Gastroesophageal sphincter (tissue), 4 donors: ENCODE measurements at regions not wholly inside any gene's neighbourhood (a gene's known extent, or its start where the extent isn't known, plus 50 kb on each side); places are given as distances from the start of the nearest gene placed in this dataset.

ENCODE experiments used
- ATAC-seq: fragments of 150-250 bp; one replicate; pipeline ENCODE4 v1.9.1; 2016; ENCODE audit warnings: mild to moderate bottlenecking, moderate library complexity
- H3K27ac ChIP-seq, 4 donors: fragments of 200-600 bp; sonication (generic) in 3 of 4; 1 replicate in 3 of 4; 2 replicates in 1 of 4; pipeline ENCODE4 v1.5.1; 2016 to 2019
- H3K27me3 ChIP-seq: fragments of 200-600 bp; sonication (generic); one replicate; pipeline ENCODE4 v1.5.1; 2019
- H3K36me3 ChIP-seq, 2 donors: fragments of 200-600 bp; sonication (generic); one replicate each; pipeline ENCODE4 v1.5.1; 2019; ENCODE audit warnings: control low read depth in 1 of 2
- H3K4me1 ChIP-seq, 3 donors: fragments of 200-600 bp; sonication (generic); 1 replicate in 2 of 3; 2 replicates in 1 of 3; pipeline ENCODE4 v1.5.1; 2016 to 2019; ENCODE audit warnings: control low read depth in 2 of 3
- H3K4me3 ChIP-seq, 2 donors: fragments of 200-600 bp; sonication (generic); one replicate each; pipeline ENCODE4 v1.5.1; 2019; ENCODE audit warnings: mild to moderate bottlenecking in 1 of 2, moderate library complexity in 1 of 2
- H3K9me3 ChIP-seq, 3 donors: fragments of 200-600 bp; sonication (generic); one replicate each; pipeline ENCODE4 v1.5.1; 2017 to 2019; ENCODE audit warnings: control low read depth in 2 of 3
- EP300 ChIP-seq: sonication (generic); formaldehyde crosslinking; IDR thresholded peaks from one replicate; pipeline ENCODE4 v1.6.1; 2017; ENCODE audit warnings: antibody characterized with exemption, mild to moderate bottlenecking
- POLR2A ChIP-seq, 2 donors: fragments of 450-650 bp; IDR thresholded peaks; one replicate each; pipeline ENCODE4 v1.6.1; 2017; ENCODE audit warnings: antibody characterized with exemption in 2 of 2, mild to moderate bottlenecking in 2 of 2, moderate library complexity in 1 of 2
- POLR2AphosphoS5 ChIP-seq: sonication (generic); formaldehyde crosslinking; IDR thresholded peaks from one replicate; pipeline ENCODE4 v1.6.1; 2017; ENCODE audit warnings: antibody characterized with exemption
- WGBS, 2 donors: methylation state at CpG; one replicate each; pipeline ENCODE4 v1.1.5; 2018; ENCODE audit warnings: low coverage in 1 of 2; 5-methylcytosine and 5-hydroxymethylcytosine counted together
- TF ChIP-seq, protein P1 (sequence below), 4 experiments: fragments of 200-600 bp in 2 of 4; fragments of 450-650 bp in 2 of 4; sonication (generic) in 1 of 4; IDR thresholded peaks; one replicate each; pipeline ENCODE4 v1.5.1; 2017 to 2019; ENCODE audit warnings: antibody characterized with exemption in 4 of 4, mild to moderate bottlenecking in 2 of 4, moderate library complexity in 2 of 4

DNA sequence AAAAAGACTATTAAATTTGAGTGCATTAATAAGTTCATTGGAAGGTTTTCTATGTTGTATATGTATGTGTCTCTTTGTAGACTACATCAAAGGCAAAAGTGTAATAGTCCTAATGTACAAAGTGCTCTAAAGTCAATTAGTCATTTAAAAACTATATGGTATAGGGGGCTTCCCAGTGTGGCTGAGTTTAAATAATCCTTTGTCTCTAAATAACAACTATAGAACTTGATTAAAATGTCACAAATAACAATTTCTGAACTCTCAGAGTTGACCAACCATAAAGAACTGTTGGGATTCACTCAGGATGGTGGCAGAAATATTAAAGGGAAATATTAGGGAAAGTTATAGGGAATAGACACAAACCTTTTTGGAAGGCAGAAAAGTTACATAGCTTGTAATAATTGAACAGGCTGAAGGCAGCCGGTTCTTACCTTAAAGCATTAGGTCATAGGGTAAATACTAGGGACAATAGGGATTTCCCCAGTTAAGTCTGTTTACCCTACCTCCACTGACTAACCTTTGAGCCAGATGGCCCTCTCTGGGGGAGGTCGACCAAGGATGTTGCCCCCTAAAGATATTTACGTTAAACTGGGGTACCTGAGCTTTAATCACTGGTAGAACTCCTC lies 1054.2 kb downstream of the ARAP2 start:
- no peaks in the 10 kb centered on the region for H3K4me1 ChIP-seq
- no peaks in the 10 kb centered on the region for H3K27me3 ChIP-seq
- H3K36me3 ChIP-seq: no peaks in the 10 kb centered on the region
- H3K27ac ChIP-seq: no peak overlapping the region
- no peak for ATAC-seq
- no peaks in the 10 kb centered on the region for H3K9me3 ChIP-seq
- 32 to 37% methylated on average over 3 of the region's 3 CpGs for WGBS, 2 donors
- TF ChIP-seq, protein P1, sequence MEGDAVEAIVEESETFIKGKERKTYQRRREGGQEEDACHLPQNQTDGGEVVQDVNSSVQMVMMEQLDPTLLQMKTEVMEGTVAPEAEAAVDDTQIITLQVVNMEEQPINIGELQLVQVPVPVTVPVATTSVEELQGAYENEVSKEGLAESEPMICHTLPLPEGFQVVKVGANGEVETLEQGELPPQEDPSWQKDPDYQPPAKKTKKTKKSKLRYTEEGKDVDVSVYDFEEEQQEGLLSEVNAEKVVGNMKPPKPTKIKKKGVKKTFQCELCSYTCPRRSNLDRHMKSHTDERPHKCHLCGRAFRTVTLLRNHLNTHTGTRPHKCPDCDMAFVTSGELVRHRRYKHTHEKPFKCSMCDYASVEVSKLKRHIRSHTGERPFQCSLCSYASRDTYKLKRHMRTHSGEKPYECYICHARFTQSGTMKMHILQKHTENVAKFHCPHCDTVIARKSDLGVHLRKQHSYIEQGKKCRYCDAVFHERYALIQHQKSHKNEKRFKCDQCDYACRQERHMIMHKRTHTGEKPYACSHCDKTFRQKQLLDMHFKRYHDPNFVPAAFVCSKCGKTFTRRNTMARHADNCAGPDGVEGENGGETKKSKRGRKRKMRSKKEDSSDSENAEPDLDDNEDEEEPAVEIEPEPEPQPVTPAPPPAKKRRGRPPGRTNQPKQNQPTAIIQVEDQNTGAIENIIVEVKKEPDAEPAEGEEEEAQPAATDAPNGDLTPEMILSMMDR (IDR thresholded peaks at IDR 0.05): no peak
- TF ChIP-seq EP300 (no peak), POLR2AphosphoS5 (no peak), POLR2A (IDR thresholded peaks at IDR 0.05) (no peak)
- H3K4me3 ChIP-seq: no peak overlapping the region

DNA sequence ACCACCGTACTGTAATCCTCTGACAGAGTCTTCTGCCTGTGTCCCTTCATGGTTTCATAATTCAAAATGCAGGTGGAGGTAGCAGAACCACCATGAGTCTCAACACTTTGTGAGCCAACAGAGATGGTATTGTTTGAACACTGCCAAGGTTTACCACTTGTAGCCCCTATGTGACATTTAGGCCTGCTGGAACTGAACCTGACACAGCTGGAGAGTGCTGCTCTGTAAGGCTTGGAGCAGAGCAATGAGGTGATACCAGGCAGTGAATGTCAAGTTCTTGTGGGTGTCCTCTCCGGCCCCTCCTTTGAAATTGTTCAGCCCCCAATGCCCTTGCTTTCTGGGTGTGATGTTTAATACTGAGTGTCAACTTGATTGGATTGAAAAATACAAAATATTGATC lies 1042.9 kb downstream of the ARAP2 start:
- H3K27me3 ChIP-seq: no peaks in the 10 kb centered on the region
- no peak overlapping the region for H3K27ac ChIP-seq
- peaks cover 0 to 10% (median 0%) of the 10 kb centered on the region in 3 donors for H3K9me3 ChIP-seq
- H3K4me3 ChIP-seq: no peak overlapping the region
- 80 to 100% methylated on average over 1 to 2 of the region's 2 CpGs for WGBS, 2 donors
- no peaks in the 10 kb centered on the region for H3K36me3 ChIP-seq
- TF ChIP-seq EP300: no peak
- no peak for TF ChIP-seq POLR2AphosphoS5
- TF ChIP-seq POLR2A (IDR thresholded peaks at IDR 0.05): no peak
- TF ChIP-seq, protein P1 (IDR thresholded peaks at IDR 0.05): no peak
- ATAC-seq: no peak
- H3K4me1 ChIP-seq: no peaks in the 10 kb centered on the region

DNA sequence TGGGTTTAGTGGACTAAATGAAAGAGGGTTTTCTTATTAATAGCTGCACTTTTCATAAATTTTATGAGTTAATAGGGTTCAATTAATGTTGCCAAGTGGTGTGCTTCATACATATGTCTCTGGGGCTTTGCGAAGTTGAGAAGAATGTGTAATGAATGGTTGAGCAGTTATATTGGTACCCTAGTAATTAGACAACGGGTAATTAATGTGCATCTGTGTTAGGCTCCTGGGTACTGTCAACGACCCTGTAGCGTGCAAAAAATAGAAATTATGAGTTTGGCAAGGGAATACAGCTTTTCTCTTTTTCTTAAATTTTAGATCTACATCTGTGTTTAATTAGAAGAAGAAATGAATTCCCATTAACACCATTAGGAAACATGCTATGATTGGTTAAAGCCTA lies 1027.7 kb downstream of the ARAP2 start:
- H3K27me3 ChIP-seq: no peaks in the 10 kb centered on the region
- ATAC-seq: no peak
- no peak overlapping the region for H3K27ac ChIP-seq
- no peaks in the 10 kb centered on the region for H3K9me3 ChIP-seq
- no peaks in the 10 kb centered on the region for H3K4me1 ChIP-seq
- no peak for TF ChIP-seq POLR2AphosphoS5
- TF ChIP-seq, protein P1 (IDR thresholded peaks at IDR 0.05): no peak
- no peak for TF ChIP-seq POLR2A (IDR thresholded peaks at IDR 0.05)
- TF ChIP-seq EP300: no peak
- WGBS, 2 donors: 81% methylated on average over 4 of the region's 4 CpGs
- H3K4me3 ChIP-seq: no peak overlapping the region
- no peaks in the 10 kb centered on the region for H3K36me3 ChIP-seq

DNA sequence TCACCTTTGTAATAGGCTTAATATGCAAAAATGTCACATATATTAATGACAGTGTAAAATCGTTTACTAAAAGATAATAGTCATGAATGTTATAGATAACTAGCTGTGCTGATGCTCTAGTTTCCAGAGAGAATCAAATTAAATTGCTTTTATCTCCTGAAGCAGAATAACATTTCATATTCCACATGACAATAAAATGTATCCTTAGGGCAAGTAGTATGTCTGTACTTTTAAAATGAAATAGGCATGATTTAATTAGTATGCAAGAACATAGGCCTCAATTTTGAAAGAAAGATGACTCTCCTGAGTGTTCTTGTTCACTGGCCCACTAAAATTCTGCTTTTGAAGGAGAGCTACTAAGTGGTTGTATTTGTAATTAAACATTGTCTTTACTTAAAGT lies 1027.0 kb downstream of the ARAP2 start:
- no peaks in the 10 kb centered on the region for H3K27me3 ChIP-seq
- no peaks in the 10 kb centered on the region for H3K4me1 ChIP-seq
- no peak overlapping the region for H3K4me3 ChIP-seq
- ATAC-seq: no peak
- no peak for TF ChIP-seq EP300
- no peak for TF ChIP-seq POLR2A (IDR thresholded peaks at IDR 0.05)
- TF ChIP-seq, protein P1 (IDR thresholded peaks at IDR 0.05): no peak
- no peaks in the 10 kb centered on the region for H3K9me3 ChIP-seq
- WGBS, 2 donors: 37 to 78% methylated on average over 1 of the region's 1 CpG
- no peaks in the 10 kb centered on the region for H3K36me3 ChIP-seq
- no peak overlapping the region for H3K27ac ChIP-seq

DNA sequence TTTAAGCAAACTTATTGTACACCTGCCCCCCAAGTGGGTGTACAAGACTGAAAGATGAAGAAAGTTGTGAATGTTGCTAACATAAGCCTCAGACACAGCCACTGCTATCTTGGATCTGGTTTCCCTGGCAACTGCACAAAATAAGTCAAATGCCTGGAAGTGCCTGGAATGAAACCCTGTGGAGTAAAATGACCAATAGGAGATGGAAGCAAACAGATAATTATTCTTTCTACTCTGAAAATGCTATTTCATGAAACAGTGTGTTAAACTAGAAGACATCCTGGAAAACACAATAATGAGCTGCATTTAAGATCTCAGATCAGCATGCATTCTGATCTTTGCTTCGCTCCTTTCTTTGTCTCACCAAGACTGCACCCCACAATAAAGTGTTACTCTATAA lies 1016.0 kb downstream of the ARAP2 start:
- WGBS, 2 donors: 75 to 100% methylated on average over 1 of the region's 1 CpG
- no peak overlapping the region for H3K4me3 ChIP-seq
- H3K27me3 ChIP-seq: no peaks in the 10 kb centered on the region
- no peaks in the 10 kb centered on the region for H3K4me1 ChIP-seq
- no peaks in the 10 kb centered on the region for H3K9me3 ChIP-seq
- no peak for ATAC-seq
- TF ChIP-seq, protein P1 (IDR thresholded peaks at IDR 0.05): no peak
- TF ChIP-seq POLR2AphosphoS5: no peak
- no peak for TF ChIP-seq EP300
- TF ChIP-seq POLR2A (IDR thresholded peaks at IDR 0.05): no peak
- no peak overlapping the region for H3K27ac ChIP-seq
- H3K36me3 ChIP-seq: no peaks in the 10 kb centered on the region
